ENCODE measurements at regions not wholly inside any gene's neighbourhood (a gene's known extent, or its start where the extent isn't known, plus 50 kb on each side); places are given as distances from the start of the nearest gene placed in this dataset.

DNA sequence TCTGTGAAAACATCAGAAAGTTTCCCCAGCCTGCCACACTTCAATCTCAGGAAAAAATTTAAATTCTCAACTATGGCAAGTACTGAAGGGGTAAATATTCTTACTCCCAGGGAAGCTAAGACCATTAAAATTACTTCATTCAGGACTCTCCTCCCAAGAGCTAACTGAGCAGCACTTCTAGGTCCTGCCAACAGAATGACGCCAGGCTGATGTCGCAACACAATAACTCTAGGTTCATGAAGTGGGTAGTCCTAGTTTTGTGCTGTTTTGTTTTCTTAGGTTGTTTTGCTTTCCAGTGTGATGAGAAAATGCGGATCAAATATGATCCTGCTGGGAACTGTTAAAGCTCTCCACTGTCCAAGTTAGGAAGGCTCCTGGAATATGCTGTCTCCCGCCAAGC lies 180.0 kb downstream of the NKX6-1 start:
- TF ChIP-seq, protein P1, sequence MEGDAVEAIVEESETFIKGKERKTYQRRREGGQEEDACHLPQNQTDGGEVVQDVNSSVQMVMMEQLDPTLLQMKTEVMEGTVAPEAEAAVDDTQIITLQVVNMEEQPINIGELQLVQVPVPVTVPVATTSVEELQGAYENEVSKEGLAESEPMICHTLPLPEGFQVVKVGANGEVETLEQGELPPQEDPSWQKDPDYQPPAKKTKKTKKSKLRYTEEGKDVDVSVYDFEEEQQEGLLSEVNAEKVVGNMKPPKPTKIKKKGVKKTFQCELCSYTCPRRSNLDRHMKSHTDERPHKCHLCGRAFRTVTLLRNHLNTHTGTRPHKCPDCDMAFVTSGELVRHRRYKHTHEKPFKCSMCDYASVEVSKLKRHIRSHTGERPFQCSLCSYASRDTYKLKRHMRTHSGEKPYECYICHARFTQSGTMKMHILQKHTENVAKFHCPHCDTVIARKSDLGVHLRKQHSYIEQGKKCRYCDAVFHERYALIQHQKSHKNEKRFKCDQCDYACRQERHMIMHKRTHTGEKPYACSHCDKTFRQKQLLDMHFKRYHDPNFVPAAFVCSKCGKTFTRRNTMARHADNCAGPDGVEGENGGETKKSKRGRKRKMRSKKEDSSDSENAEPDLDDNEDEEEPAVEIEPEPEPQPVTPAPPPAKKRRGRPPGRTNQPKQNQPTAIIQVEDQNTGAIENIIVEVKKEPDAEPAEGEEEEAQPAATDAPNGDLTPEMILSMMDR (IDR thresholded peaks at IDR 0.05), result no peak
- TF ChIP-seq POLR2A (IDR thresholded peaks at IDR 0.05) (no peak), POLR2AphosphoS5 (IDR thresholded peaks at IDR 0.05; ENCODE audit: insufficient read depth in 1 of 2, low read depth in 1 of 2) (no peak)

All from vagina (tissue), 2 donors.